ENCODE measurements at regions not wholly inside any gene's neighbourhood (a gene's known extent, or its start where the extent isn't known, plus 50 kb on each side); places are given as distances from the start of the nearest gene placed in this dataset.

DNA sequence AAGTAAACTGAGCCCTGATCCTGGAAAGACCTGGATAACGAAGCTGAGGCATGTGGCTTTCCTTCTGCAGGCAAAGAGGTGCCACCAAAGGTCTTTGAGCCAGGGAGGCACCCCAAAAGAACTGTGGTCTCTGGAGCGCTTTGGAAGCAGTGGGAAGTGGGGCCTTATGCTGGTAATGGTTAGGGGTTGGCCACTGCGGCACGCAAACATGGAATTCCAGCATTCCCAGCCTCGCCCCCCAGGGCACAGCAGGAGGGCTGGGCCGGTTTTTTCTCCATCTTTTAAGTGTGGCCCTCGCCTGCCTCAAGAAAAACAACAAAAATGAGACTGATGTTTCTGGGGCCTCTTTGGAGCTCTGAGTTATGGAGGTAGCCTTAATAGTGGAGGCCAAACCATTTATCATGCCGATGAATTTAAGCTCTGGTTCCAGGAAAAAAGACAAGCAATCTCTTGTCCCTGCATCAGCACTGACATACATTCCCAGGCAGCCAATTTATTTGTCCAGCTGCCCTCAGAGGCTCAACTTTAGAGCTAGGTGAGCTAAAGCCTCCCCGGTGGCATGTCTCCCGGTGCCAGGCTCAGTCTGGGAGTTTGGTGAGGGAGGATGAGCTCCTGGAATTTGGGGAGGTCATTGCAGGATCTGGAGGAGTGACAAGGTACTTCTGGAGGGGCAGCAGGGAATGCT, 109.0 kb downstream of the TLE3 start:
- CTCF ChIA-PET, result interaction anchor here (0.6 kb wide), 1 partner anchor 938 kb away, joined by 3 read pairs; no protein-coding TSS in a partner anchor
- no peak overlapping the region for H3K23ac ChIP-seq (ENCODE audit: low read depth, low read length)
- no peak overlapping the region for H3K18ac ChIP-seq (ENCODE audit: low read depth, low read length)
- intact Hi-C loops (cut with micrococcal nuclease), result no loop called here
- no peak overlapping the region for H3K4ac ChIP-seq (ENCODE audit: low read depth, low read length)
- H3K4me2 ChIP-seq (ENCODE audit: low read depth, low read length), result no peak overlapping the region
- H3K56ac ChIP-seq (ENCODE audit: extremely low read depth, insufficient read depth, low read length), result no peak overlapping the region
- peaks cover 71% of the 10 kb centered on the region for H3K27me3 ChIP-seq (ENCODE audit: control insufficient read depth, insufficient read depth, low read length)
- no peak overlapping the region for H2BK120ac ChIP-seq (ENCODE audit: low read depth, low read length)
- ATAC-seq (ENCODE audit: low read depth) (no peak), DNase-seq (no peak)
- no peaks in the 10 kb centered on the region for H3K9me1 ChIP-seq (ENCODE audit: insufficient read depth, low read length)
- in situ Hi-C loops (cut with MboI; ENCODE audit: low sequenced_read_pairs), result no loop called here
- dilution Hi-C loops (cut with HindIII; ENCODE audit: low sequenced_read_pairs, unreplicated experiment), result no loop called here
- no peak overlapping the region for H2AFZ ChIP-seq (replicated peaks; ENCODE audit: low read length, poor library complexity)
- H4K8ac ChIP-seq (ENCODE audit: low read depth in 2 of 2, low read length in 2 of 2), result no peak overlapping the region
- no peak overlapping the region for H2BK20ac ChIP-seq (ENCODE audit: low read depth, low read length)
- no peaks in the 10 kb centered on the region for H3K79me1 ChIP-seq (ENCODE audit: low read depth in 1 of 2, low read length in 2 of 2)
- H2BK15ac ChIP-seq (ENCODE audit: low read depth, low read length), result no peak overlapping the region
- H3K4me3 ChIP-seq (ENCODE audit: insufficient read depth, low read depth, low read length), result no peak overlapping the region
- BruUV-seq (replicated peaks), result no TSS peak
- TF ChIP-seq RAD21 (IDR thresholded peaks at IDR 0.05; ENCODE audit: low read length) (no peak), CEBPB (IDR thresholded peaks at IDR 0.05; ENCODE audit: low read depth, low read length) (no peak), FOS (IDR thresholded peaks at IDR 0.05; ENCODE audit: low read depth, low read length) (no peak), NFE2L2 (IDR thresholded peaks at IDR 0.05; ENCODE audit: low read depth, low read length) (no peak), ELK1 (IDR thresholded peaks at IDR 0.05; ENCODE audit: borderline replicate concordance, low read depth, low read length) (no peak), SMC3 (IDR thresholded peaks at IDR 0.05; ENCODE audit: low read depth, low read length) (no peak)
- TF ChIP-seq, protein P1, sequence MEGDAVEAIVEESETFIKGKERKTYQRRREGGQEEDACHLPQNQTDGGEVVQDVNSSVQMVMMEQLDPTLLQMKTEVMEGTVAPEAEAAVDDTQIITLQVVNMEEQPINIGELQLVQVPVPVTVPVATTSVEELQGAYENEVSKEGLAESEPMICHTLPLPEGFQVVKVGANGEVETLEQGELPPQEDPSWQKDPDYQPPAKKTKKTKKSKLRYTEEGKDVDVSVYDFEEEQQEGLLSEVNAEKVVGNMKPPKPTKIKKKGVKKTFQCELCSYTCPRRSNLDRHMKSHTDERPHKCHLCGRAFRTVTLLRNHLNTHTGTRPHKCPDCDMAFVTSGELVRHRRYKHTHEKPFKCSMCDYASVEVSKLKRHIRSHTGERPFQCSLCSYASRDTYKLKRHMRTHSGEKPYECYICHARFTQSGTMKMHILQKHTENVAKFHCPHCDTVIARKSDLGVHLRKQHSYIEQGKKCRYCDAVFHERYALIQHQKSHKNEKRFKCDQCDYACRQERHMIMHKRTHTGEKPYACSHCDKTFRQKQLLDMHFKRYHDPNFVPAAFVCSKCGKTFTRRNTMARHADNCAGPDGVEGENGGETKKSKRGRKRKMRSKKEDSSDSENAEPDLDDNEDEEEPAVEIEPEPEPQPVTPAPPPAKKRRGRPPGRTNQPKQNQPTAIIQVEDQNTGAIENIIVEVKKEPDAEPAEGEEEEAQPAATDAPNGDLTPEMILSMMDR (conservative IDR thresholded peaks at IDR 0.05; ENCODE audit: low read depth, low read length), result no peak
- no peak overlapping the region for H3K14ac ChIP-seq (replicated peaks; ENCODE audit: low read depth, low read length)
- H3K4me1 ChIP-seq (ENCODE audit: control insufficient read depth, insufficient read depth, low read length), result no peaks in the 10 kb centered on the region
- H4K20me1 ChIP-seq (ENCODE audit: insufficient read depth, low read length), result no peaks in the 10 kb centered on the region
- no peaks in the 10 kb centered on the region for H3K36me3 ChIP-seq (ENCODE audit: control insufficient read depth, insufficient read depth, low read length)
- no peak overlapping the region for H3K9ac ChIP-seq (ENCODE audit: low read depth, low read length)
- WGBS, 2 experiments (ENCODE audit: extremely low coverage in 2 of 2, insufficient read length in 1 of 2), result 31% methylated on average over 3 of the region's 10 CpGs; no CpG with 5 or more reads in 1 of the 2 experiments
- H4K5ac ChIP-seq (ENCODE audit: low read depth, low read length), result no peak overlapping the region
- no peak overlapping the region for H2AK5ac ChIP-seq (ENCODE audit: low read depth, low read length)
- H3K9me3 ChIP-seq (ENCODE audit: control insufficient read depth, insufficient read depth, low read length), result no peaks in the 10 kb centered on the region; the same call in 1 of the 2 replicates
- H2BK5ac ChIP-seq (ENCODE audit: low read depth, low read length, poor library complexity, severe bottlenecking), result no peak overlapping the region
- POLR2A ChIA-PET (ENCODE audit: unreplicated experiment), result no interaction called here
- no peak overlapping the region for H2AK9ac ChIP-seq (replicated peaks; ENCODE audit: low read depth, low read length, poor library complexity)
- no peak overlapping the region for H3K27ac ChIP-seq (ENCODE audit: insufficient read depth, low read length)
- H4K91ac ChIP-seq (ENCODE audit: insufficient read depth, low read depth, low read length), result no peak overlapping the region
